ENCODE measurements at regions not wholly inside any gene's neighbourhood (a gene's known extent, or its start where the extent isn't known, plus 50 kb on each side); places are given as distances from the start of the nearest gene placed in this dataset.

DNA sequence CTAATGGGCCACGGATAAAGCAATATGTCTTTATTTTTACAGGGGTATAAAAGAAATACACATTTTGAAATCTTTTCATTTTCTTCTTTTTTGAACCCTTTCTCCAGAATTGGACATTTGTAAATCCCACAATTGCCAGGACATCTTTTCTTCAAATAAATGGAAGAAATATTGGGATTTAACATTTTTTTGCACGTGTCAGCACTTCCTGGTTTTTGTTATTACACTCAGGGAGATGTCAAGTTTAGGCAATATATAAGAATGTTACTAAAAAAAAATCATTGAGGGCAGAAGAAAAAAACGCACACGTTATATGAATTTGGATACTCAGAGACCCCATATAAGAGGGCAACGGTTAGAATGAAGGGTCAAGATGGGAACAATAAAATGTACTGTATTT is 78.3 kb upstream of the TMCO5A start:
- ChIA-PET CTCF (no interaction called here), POLR2A (no interaction called here)
- TF ChIP-seq, protein P1, sequence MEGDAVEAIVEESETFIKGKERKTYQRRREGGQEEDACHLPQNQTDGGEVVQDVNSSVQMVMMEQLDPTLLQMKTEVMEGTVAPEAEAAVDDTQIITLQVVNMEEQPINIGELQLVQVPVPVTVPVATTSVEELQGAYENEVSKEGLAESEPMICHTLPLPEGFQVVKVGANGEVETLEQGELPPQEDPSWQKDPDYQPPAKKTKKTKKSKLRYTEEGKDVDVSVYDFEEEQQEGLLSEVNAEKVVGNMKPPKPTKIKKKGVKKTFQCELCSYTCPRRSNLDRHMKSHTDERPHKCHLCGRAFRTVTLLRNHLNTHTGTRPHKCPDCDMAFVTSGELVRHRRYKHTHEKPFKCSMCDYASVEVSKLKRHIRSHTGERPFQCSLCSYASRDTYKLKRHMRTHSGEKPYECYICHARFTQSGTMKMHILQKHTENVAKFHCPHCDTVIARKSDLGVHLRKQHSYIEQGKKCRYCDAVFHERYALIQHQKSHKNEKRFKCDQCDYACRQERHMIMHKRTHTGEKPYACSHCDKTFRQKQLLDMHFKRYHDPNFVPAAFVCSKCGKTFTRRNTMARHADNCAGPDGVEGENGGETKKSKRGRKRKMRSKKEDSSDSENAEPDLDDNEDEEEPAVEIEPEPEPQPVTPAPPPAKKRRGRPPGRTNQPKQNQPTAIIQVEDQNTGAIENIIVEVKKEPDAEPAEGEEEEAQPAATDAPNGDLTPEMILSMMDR (IDR thresholded peaks at IDR 0.05; ENCODE audit: insufficient read depth, low read depth, low read length) = no peak
- Histone ChIP-seq H3K36me3 (ENCODE audit: control insufficient read depth, insufficient read depth, low read length) (no peaks in the 10 kb centered on the region), H3K4me3 (ENCODE audit: low read depth, low read length) (no peak overlapping the region), H3K27me3 (ENCODE audit: control insufficient read depth, insufficient read depth, low read length) (no peaks in the 10 kb centered on the region)
- DNase-seq (ENCODE audit: low read depth) = no peak

GRCh38 chr15:37860896-37861295 is 73.5 kb upstream of the TMCO5A start:
- POLR2A ChIA-PET = no interaction called here
- CTCF ChIA-PET = interaction anchor here (1.5 kb wide), 1 partner anchor 96 kb away, joined by 4 read pairs; no protein-coding TSS in a partner anchor

DNA sequence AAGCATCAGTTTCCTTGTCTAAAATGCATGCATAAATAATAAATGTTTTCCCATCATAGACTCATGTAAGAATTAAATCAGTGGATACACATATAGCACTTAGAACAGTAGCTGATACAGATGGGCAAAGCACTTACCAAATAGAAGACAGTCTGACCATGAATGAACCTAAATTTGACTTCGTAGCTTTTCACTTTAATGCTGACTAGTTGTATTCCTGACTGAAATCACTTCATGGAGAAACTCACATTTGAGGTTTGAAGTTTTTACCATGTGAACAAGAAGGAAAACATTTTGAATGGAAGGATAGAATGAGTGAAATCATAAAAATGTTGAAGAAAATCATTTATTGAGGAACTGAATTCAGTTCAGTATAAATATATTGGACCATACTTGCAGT is 68.8 kb upstream of the TMCO5A start:
- Histone ChIP-seq H3K4me3 (ENCODE audit: low read depth, low read length) (no peak overlapping the region), H3K36me3 (ENCODE audit: control insufficient read depth, insufficient read depth, low read length) (no peaks in the 10 kb centered on the region), H3K27me3 (ENCODE audit: control insufficient read depth, insufficient read depth, low read length) (no peaks in the 10 kb centered on the region; the same call in 1 of the 2 replicates)
- ChIA-PET CTCF (no interaction called here), POLR2A (no interaction called here)
- DNase-seq (ENCODE audit: low read depth) = no peak
- TF ChIP-seq, protein P1 (IDR thresholded peaks at IDR 0.05; ENCODE audit: insufficient read depth, low read depth, low read length) = no peak

More at GRCh38 chr15:37860896-37861295, 73.5 kb upstream of the TMCO5A start:
- TF ChIP-seq, protein P1 (IDR thresholded peaks at IDR 0.05; ENCODE audit: insufficient read depth, low read depth, low read length) = no peak
- H3K4me3 ChIP-seq (ENCODE audit: low read depth, low read length) = no peak overlapping the region
- H3K36me3 ChIP-seq (ENCODE audit: control insufficient read depth, insufficient read depth, low read length) = no peaks in the 10 kb centered on the region
- no peaks in the 10 kb centered on the region; the same call in 1 of the 2 replicates for H3K27me3 ChIP-seq (ENCODE audit: control insufficient read depth, insufficient read depth, low read length)
- no peak for DNase-seq (ENCODE audit: low read depth)

GRCh38 chr15:37870711-37871110 is 63.7 kb upstream of the TMCO5A start:
- no peak for DNase-seq (ENCODE audit: low read depth)
- Histone ChIP-seq H3K36me3 (ENCODE audit: control insufficient read depth, insufficient read depth, low read length) (no peaks in the 10 kb centered on the region), H3K4me3 (ENCODE audit: low read depth, low read length) (no peak overlapping the region), H3K27me3 (ENCODE audit: control insufficient read depth, insufficient read depth, low read length) (no peaks in the 10 kb centered on the region)
- ChIA-PET POLR2A (no interaction called here), CTCF (interaction anchor here (0.7 to 1.1 kb wide), 2 partner anchors 10 to 275 kb away, joined by 3 read pairs; no protein-coding TSS in a partner anchor)
- TF ChIP-seq, protein P1 (IDR thresholded peaks at IDR 0.05; ENCODE audit: insufficient read depth, low read depth, low read length) = no peak

DNA sequence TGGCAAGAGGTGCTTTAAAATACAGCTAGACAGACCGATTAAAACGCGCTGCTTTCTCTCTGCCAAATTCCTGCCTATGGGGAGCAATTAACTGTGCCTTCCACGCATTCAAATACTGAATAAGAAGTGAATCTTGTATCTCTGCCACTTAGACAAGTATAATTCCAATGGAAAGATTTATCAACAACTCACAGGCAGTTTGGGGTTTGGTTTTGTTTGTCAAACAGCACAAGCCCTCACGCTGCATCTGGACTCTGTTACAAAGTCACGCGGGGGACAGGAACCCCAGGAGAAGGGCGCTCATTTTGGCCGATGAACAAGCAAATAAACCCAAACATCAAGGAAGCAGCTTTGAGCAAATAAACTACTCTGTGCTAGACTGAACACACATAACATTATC is 61.8 kb upstream of the TMCO5A start:
- H3K27me3 ChIP-seq (ENCODE audit: control insufficient read depth, insufficient read depth, low read length) = no peaks in the 10 kb centered on the region
- CTCF ChIA-PET = interaction anchor here (1.0 to 1.4 kb wide), 2 partner anchors 9 to 19 kb away, joined by 3 read pairs; no protein-coding TSS in a partner anchor
- TF ChIP-seq, protein P1 (IDR thresholded peaks at IDR 0.05; ENCODE audit: insufficient read depth, low read depth, low read length) = no peak
- H3K4me3 ChIP-seq (ENCODE audit: low read depth, low read length) = no peak overlapping the region
- POLR2A ChIA-PET = no interaction called here
- H3K36me3 ChIP-seq (ENCODE audit: control insufficient read depth, insufficient read depth, low read length) = no peaks in the 10 kb centered on the region
- no peak for DNase-seq (ENCODE audit: low read depth)

All from BJ (cell line).